T-helper 17 cell (primary cell): ENCODE measurements at regions not wholly inside any gene's neighbourhood (a gene's known extent, or its start where the extent isn't known, plus 50 kb on each side); places are given as distances from the start of the nearest gene placed in this dataset.

ENCODE experiments used
- ATAC-seq: fragments of 150-1000 bp; cut with Tn5 transposase; 2 replicates; pipeline ENCODE4 v1.10.0; 2021; ENCODE audit warnings: mild to moderate bottlenecking, moderate library complexity
- DNase-seq, 3 donors: peaks; one replicate each; pipeline versions ENCODE4 v3.0.0 to v3.0.0-alpha.2; 2020 to 2021
- H3K9me3 ChIP-seq: one replicate; pipeline ENCODE4 v1.7.0; 2013; ENCODE audit warnings: low read length, mild to moderate bottlenecking; ENCODE audit not compliant: control insufficient read depth, poor library complexity, severe bottlenecking
- H3K27ac Mint-ChIP-seq: one replicate; pipeline ENCODE4 v1.8.0; 2022; ENCODE audit warnings: mild to moderate bottlenecking, moderate library complexity, mixed read lengths
- H3K27me3 Mint-ChIP-seq: one replicate; pipeline ENCODE4 v1.8.0; 2022; ENCODE audit warnings: mixed read lengths
- H3K36me3 Mint-ChIP-seq: one replicate; pipeline ENCODE4 v1.8.0; 2022; ENCODE audit warnings: low read depth, mixed read lengths
- H3K4me1 Mint-ChIP-seq: one replicate; pipeline ENCODE4 v1.8.0; 2022; ENCODE audit warnings: mild to moderate bottlenecking, mixed read lengths
- H3K4me3 Mint-ChIP-seq: one replicate; pipeline ENCODE4 v1.8.0; 2022; ENCODE audit warnings: mild to moderate bottlenecking, moderate library complexity, mixed read lengths

DNA sequence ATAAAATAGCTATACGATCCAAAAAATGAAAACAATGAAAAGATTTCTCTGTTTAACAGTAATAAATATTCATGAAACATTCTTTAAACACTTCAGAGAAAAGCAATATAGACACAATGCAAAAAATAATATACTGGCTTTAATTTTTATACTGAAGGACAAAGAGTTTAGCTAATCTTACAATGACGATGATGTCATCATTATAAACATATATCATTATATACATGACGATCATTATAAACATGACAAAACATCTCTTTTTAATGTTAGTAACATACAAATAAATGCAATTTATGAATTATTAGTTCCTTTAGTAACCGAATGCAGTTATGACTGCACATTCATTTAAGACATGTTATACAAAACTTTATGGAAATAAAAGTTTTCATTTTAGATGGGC lies 1434.6 kb downstream of the PCDH18 start:
- no peak for ATAC-seq
- no peak overlapping the region for H3K27ac Mint-ChIP-seq

GRCh38 chr4:136088211-136088867 lies 1444.0 kb downstream of the PCDH18 start:
- DNase-seq (no peak), ATAC-seq (no peak)
- H3K9me3 ChIP-seq, result no peaks in the 10 kb centered on the region
- Mint-ChIP-seq H3K36me3 (no peaks in the 10 kb centered on the region), H3K27me3 (no peaks in the 10 kb centered on the region), H3K4me3 (no peak overlapping the region), H3K27ac (no peak overlapping the region), H3K4me1 (no peaks in the 10 kb centered on the region)

More for the DNA sequence above, 1434.6 kb downstream of the PCDH18 start:
- no peaks in the 10 kb centered on the region for H3K36me3 Mint-ChIP-seq
- H3K4me3 Mint-ChIP-seq, result no peak overlapping the region
- no peak for DNase-seq
- H3K9me3 ChIP-seq, result no peaks in the 10 kb centered on the region
- no peaks in the 10 kb centered on the region for H3K27me3 Mint-ChIP-seq
- no peaks in the 10 kb centered on the region for H3K4me1 Mint-ChIP-seq

DNA sequence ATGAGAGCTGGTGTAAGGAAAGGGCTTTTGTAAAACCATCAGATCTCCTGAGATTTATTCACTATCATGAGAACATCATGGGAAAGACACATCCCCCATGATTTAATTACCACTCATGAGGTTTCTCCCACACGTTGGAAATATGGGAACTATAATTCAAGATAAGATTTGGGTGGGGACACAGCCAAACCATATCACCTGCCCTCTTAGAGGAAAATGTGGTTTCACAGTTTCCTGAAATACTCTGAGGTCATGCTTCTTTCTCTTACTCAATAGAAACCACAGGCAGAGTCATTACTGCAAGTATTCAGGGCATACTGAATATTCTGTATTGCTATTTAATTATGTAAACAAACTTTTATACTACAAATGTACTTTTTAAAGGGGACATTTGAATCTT lies 1453.3 kb downstream of the PCDH18 start:
- no peak for DNase-seq
- no peaks in the 10 kb centered on the region for H3K4me1 Mint-ChIP-seq
- H3K9me3 ChIP-seq, result no peaks in the 10 kb centered on the region
- no peaks in the 10 kb centered on the region for H3K36me3 Mint-ChIP-seq
- no peak overlapping the region for H3K27ac Mint-ChIP-seq
- no peaks in the 10 kb centered on the region for H3K27me3 Mint-ChIP-seq
- no peak for ATAC-seq
- no peak overlapping the region for H3K4me3 Mint-ChIP-seq

GRCh38 chr4:136056748-136057147 lies 1475.5 kb downstream of the PCDH18 start:
- Mint-ChIP-seq H3K36me3 (no peaks in the 10 kb centered on the region), H3K4me1 (no peaks in the 10 kb centered on the region), H3K4me3 (no peak overlapping the region), H3K27ac (no peak overlapping the region), H3K27me3 (no peaks in the 10 kb centered on the region)
- no peaks in the 10 kb centered on the region for H3K9me3 ChIP-seq
- ATAC-seq (no peak), DNase-seq (no peak)

GRCh38 chr4:136055360-136055759 lies 1476.9 kb downstream of the PCDH18 start:
- H3K4me1 Mint-ChIP-seq, result no peaks in the 10 kb centered on the region
- no peak overlapping the region for H3K4me3 Mint-ChIP-seq
- ATAC-seq (no peak), DNase-seq (no peak)
- H3K27ac Mint-ChIP-seq, result no peak overlapping the region
- H3K36me3 Mint-ChIP-seq, result no peaks in the 10 kb centered on the region
- no peaks in the 10 kb centered on the region for H3K27me3 Mint-ChIP-seq
- H3K9me3 ChIP-seq, result no peaks in the 10 kb centered on the region

DNA sequence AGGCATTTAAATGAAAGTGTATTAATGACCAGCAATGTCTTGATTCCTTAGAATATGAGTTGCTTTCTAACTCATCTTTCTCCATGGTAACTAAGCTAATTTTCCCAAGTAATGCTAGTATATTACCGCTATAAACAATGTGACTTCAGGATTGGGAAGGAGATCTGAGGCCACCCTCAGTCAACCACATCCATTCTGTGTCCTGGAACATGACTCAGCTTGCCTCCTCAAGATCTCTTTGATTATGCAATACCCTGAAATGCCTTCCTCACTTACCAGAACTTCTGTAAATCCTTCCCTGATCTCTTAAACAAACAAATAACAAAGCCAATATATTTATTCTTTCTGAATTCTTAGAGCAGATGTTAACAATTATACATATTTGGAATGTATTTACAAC lies 1495.5 kb downstream of the PCDH18 start:
- H3K4me1 Mint-ChIP-seq, result no peaks in the 10 kb centered on the region
- H3K9me3 ChIP-seq, result no peaks in the 10 kb centered on the region
- H3K4me3 Mint-ChIP-seq, result no peak overlapping the region
- ATAC-seq (no peak), DNase-seq (no peak)
- no peak overlapping the region for H3K27ac Mint-ChIP-seq
- H3K36me3 Mint-ChIP-seq, result no peaks in the 10 kb centered on the region
- H3K27me3 Mint-ChIP-seq, result no peaks in the 10 kb centered on the region

- Mint-ChIP-seq H3K36me3 (no peaks in the 10 kb centered on the region), H3K4me1 (no peaks in the 10 kb centered on the region), H3K4me3 (no peak overlapping the region), H3K27me3 (no peaks in the 10 kb centered on the region), H3K27ac (no peak overlapping the region)
- ATAC-seq (no peak), DNase-seq (no peak)
- H3K9me3 ChIP-seq, result no peaks in the 10 kb centered on the region
These were observed 1499.9 kb downstream of the PCDH18 start for GRCh38 chr4:136032391-136032790.

GRCh38 chr4:136025540-136025939 lies 1506.8 kb downstream of the PCDH18 start:
- H3K4me1 Mint-ChIP-seq, result no peaks in the 10 kb centered on the region
- no peaks in the 10 kb centered on the region for H3K9me3 ChIP-seq
- no peaks in the 10 kb centered on the region for H3K36me3 Mint-ChIP-seq
- no peak overlapping the region for H3K4me3 Mint-ChIP-seq
- H3K27ac Mint-ChIP-seq, result no peak overlapping the region
- no peak for DNase-seq
- ATAC-seq, result no peak
- H3K27me3 Mint-ChIP-seq, result no peaks in the 10 kb centered on the region

DNA sequence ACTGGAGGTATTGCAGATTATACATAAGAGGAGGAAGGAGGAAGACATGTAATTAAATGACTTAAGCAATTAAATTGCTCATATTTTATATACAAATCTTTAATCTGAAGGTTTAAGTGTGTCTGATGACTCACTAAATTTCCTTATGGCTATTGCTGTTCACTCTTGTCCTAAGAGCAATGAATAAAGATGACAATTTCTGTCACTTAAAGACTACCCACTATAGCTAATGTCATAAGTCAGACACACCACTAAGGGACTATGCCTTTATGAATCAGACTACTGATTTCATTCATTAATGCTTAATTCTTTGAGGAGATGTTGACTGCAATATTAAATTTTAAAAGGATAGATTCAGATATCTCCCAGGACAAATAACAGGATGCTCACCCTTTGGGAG lies 1514.7 kb downstream of the PCDH18 start:
- H3K27ac Mint-ChIP-seq, result no peak overlapping the region
- no peaks in the 10 kb centered on the region for H3K9me3 ChIP-seq
- no peaks in the 10 kb centered on the region for H3K4me1 Mint-ChIP-seq
- H3K36me3 Mint-ChIP-seq, result no peaks in the 10 kb centered on the region
- no peaks in the 10 kb centered on the region for H3K27me3 Mint-ChIP-seq
- no peak overlapping the region for H3K4me3 Mint-ChIP-seq
- no peak for DNase-seq
- no peak for ATAC-seq

GRCh38 chr4:136012220-136012619 lies 1520.1 kb downstream of the PCDH18 start:
- Mint-ChIP-seq H3K36me3 (no peaks in the 10 kb centered on the region), H3K4me1 (no peaks in the 10 kb centered on the region), H3K27ac (no peak overlapping the region), H3K27me3 (no peaks in the 10 kb centered on the region), H3K4me3 (no peak overlapping the region)
- DNase-seq, result no peak
- H3K9me3 ChIP-seq, result no peaks in the 10 kb centered on the region
- ATAC-seq, result no peak

- ATAC-seq (no peak), DNase-seq (no peak)
- no peaks in the 10 kb centered on the region for H3K36me3 Mint-ChIP-seq
- H3K4me1 Mint-ChIP-seq, result no peaks in the 10 kb centered on the region
- H3K9me3 ChIP-seq, result no peaks in the 10 kb centered on the region
- H3K27me3 Mint-ChIP-seq, result no peaks in the 10 kb centered on the region
- no peak overlapping the region for H3K27ac Mint-ChIP-seq
- no peak overlapping the region for H3K4me3 Mint-ChIP-seq
These were observed 1522.9 kb downstream of the PCDH18 start for GRCh38 chr4:136009258-136009832.

DNA sequence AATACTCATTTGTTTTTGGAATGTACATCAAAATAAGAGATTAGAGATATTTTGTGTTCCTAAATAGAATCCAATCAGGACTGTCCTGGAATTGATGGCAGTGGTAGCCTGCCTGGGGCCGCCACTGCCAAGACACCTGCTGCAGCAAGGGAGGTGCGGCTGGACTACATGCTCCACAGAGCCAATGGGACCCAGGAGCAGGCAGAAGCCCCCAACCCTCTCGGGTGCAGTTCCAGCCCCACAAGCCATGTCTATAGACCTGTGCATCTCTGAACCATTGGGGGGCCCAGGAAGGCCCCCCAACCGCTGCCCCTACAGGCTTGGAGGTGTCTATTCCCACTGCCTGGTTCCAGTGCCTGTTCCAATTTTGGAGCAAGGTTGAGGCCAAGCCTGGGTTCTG lies 1524.3 kb downstream of the PCDH18 start:
- DNase-seq (no peak), ATAC-seq (no peak)
- H3K4me1 Mint-ChIP-seq, result no peaks in the 10 kb centered on the region
- H3K9me3 ChIP-seq, result no peaks in the 10 kb centered on the region
- H3K36me3 Mint-ChIP-seq, result no peaks in the 10 kb centered on the region
- H3K27ac Mint-ChIP-seq, result no peak overlapping the region
- H3K4me3 Mint-ChIP-seq, result no peak overlapping the region
- no peaks in the 10 kb centered on the region for H3K27me3 Mint-ChIP-seq

DNA sequence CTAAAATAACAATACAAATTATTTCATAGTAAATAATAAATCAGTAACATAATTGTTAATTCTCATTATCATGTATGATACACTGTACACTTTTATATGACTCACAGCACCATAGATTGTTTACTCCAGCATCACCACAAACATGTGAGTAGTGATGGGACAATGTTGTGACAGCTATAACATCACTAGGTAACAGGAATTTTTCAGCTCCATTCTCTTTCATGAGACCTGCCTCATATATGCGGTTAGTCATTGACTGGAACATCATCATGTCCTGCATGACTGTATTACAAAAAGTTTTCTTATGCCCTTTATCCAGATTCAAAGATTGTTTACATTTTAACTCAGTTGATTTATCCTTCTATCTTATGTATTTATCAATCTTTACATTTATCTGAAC lies 1530.0 kb downstream of the PCDH18 start:
- Mint-ChIP-seq H3K36me3 (no peaks in the 10 kb centered on the region), H3K4me3 (no peak overlapping the region), H3K27me3 (no peaks in the 10 kb centered on the region), H3K4me1 (no peaks in the 10 kb centered on the region), H3K27ac (no peak overlapping the region)
- ATAC-seq (no peak), DNase-seq (no peak)
- no peaks in the 10 kb centered on the region for H3K9me3 ChIP-seq

DNA sequence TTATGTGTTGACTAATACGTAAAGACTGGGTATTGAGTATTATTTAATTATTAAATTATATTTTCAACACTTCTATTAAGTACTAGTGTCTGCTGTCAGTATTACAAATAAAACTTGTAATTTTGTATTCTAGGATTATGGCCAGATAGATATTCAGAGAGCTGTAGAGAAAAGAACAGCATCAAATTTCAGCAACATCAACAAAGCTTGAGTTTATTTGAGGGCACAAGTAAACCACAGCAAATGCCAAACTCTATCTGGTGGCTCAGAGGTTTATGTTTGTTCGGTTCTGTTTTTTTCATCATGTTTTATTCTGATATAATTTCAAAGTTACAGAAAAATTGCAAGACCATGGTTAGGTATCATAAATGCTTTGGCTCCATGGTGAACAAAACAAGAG lies 1530.5 kb downstream of the PCDH18 start:
- no peaks in the 10 kb centered on the region for H3K27me3 Mint-ChIP-seq
- ATAC-seq (no peak), DNase-seq (no peak)
- H3K4me3 Mint-ChIP-seq, result no peak overlapping the region
- no peaks in the 10 kb centered on the region for H3K4me1 Mint-ChIP-seq
- H3K9me3 ChIP-seq, result no peaks in the 10 kb centered on the region
- H3K27ac Mint-ChIP-seq, result no peak overlapping the region
- H3K36me3 Mint-ChIP-seq, result no peaks in the 10 kb centered on the region
